ELR (cell line): ENCODE measurements at regions not wholly inside any gene's neighbourhood (a gene's known extent, or its start where the extent isn't known, plus 50 kb on each side); places are given as distances from the start of the nearest gene placed in this dataset.

Source experiments
- DNase-seq: peaks from one replicate; pipeline ENCODE4 v3.0.0-alpha.2; 2015; ENCODE audit warnings: low read depth

DNA sequence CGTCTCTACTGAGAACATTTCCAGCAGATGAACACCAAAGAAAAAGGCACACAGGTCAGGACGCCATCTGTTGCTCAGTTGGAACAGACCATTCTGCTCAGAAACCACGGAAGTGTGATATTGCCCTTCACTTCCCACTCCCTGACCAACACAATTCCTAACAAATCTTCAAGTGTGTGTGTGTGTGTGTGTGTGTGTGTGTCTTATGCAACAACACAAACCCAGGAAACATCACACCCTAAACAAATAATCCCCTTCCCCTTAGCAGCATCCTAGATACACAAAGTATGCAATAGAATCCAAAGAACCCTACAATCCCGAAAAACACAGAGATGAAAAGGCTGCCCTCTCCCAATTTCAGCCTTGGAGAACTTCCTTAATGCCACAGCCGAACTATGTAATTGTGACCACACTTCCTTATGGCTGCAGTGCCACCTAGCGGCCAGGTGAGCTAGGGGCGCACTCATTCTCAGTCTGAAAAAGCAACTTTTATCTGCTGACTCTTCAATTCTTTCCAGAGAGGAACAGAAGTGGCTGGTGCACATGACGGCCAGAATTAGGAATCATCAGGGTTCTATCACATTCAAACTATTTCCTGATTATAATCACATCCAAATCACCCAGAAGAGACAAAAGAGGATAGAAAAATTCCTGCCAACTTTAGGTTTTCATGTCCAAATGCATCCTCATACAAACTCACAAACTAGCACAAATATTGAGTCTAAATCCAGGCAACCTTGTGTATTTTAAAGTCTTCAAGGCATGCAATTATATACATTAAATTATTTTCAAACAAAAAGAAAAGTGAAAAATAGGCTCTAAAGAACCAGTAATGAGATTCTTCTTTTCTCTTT lies 164.9 kb downstream of the DHX15 start:
- DNase-seq, result peak; percentile 73

DNA sequence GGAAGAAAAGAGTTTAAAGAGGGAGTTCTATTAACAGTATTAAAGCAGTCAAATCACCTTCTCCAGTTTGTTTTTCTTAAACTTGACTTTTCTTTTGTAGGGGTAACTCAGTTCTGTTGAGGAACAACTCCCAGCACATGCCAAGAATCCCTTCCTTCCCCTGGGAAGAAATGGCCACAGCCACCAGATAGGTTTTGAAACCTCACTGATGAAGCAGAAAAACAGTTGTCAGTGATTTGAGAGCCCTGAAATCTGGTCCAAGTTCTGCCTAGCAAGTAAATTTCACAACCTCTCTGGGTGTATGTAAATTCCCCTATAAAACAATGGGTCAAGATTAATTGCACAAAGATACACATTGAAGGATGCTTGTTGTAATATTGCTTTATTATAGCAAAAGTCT lies 167.1 kb downstream of the DHX15 start:
- no peak for DNase-seq

DNA sequence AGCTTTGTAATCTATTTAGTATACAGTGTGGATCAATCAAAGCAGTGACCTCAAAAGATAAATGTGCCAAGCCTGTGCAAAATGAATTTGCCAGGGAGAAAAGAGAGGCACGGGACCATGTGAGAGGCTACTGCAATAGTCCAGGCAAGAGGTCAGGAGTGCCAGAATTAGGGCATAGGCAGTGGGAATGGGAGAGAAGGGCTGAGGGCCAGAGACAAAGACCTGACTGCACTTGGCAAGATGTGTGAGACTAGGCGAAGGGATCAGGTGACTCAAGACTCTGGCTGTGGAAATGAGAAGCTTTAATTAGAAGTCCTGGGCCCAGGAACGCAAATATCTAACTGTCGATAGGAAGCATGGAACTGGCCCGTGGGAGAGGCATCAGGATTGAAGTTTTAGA lies 168.1 kb downstream of the DHX15 start:
- DNase-seq, result no peak

DNA sequence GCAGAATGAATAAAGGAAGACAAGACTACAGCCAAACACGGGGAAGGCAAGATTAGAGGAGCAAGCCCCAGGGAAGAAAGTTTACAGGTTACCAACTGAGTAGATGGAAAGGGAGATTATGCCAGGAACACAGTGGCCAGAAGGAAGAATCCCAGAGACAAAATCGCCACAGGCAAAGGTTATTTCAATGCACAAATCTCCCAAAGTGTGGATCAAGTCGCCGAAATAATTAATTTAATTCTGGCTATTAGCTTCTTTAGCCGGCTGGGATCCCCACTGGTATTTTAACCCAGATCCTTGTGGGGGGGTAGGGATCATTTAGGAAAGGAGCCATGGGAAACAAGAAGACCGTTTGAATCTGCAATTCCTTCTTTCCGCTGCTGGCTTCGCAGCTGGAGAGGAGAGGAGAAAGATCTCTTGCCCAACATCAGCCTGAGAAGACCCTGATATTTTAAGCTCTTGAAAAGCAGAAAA lies 171.0 kb downstream of the DHX15 start:
- DNase-seq, result no peak

DNA sequence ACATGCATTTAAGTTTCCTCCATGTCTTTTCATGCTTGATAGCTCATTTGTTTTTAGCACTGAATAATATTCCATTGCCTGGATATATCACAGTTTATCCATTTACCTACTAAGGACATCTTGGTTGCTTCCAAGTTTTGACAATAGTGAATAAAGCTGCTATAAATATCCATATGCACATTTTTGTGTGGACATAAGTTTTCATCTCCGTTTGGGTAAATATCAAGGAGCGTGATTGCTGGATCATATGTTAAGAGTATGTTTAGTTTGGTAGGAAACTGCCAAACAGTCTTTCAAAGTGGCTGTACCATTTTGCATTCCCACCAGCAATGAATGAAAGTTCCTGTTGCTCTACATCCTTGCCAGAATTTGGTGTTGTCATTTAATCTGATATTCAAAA lies 172.5 kb downstream of the DHX15 start:
- DNase-seq, result no peak

DNA sequence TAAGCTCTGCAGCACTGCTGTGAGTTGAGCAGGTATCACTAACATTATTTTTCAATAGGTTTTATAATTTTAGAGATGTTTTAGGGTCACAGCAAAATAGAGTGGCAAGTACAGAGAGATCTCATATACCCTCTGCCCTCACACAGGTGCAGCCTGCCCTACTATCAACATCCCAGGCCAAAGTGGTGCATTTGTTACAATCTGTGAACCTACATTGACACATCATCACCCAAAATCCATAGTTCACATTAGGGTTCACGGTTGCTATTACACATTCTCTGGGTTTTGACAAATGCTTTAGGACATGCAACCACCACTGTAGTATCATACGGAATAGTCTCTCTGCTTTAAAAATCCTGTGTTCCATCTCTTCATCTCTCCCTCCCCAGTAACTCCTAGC lies 173.1 kb downstream of the DHX15 start:
- no peak for DNase-seq

DNA sequence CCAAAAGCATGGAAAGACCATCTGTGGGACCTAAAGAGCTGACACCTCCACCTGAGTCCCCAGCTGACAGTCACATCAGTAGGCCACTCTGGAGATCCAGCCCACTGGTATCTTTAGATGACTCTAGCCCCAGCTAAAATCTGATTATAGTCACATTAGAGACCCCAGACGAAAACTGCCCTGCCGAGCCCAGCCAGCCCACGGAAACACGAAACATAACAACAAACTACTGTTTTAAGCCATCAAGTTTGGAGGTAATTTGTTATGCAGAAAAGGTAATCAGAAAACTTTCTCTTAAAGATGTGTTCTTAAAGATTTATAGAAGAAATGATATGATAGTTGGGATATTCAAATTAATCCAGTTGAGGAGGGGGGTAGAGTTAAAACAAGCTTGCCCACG lies 175.7 kb downstream of the DHX15 start:
- DNase-seq, result no peak

DNA sequence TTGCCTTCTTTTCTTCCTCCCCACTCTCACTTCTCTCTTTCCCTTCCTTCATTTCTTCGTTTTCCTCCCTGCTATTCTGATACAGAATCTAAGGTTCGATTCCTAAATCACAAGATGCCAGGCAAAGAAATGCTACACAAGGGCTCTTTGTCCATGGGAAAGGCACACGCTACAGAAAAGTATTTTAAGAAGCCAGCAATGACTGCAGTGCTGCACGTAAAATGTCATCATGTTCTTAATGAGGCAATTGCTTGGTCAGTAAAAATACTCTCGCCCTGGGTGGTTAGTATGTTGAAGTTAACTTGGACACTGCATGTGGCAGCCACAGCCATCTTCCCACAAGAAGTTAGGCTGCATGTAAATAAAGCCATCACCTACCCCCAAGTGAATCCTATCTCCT lies 178.4 kb downstream of the DHX15 start:
- no peak for DNase-seq

DNA sequence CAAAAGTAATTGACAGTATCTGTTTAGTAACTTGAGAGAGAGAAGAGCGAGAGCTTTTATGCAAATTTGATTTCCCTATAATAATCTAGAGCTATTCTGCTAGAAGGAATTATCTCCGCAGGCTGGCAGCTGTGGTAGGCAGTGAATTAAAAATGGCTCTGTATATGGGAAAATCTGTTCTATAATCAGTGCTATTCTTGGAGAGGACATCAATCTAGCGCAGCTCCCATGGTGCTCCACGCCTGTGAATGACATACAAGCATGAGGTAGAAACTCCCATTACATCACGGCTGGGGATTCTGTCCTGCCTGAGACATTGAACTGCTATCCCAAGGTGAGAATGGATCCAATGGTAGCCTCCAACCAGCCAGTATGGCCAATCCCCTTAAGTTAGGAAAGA lies 179.0 kb downstream of the DHX15 start:
- no peak for DNase-seq

DNA sequence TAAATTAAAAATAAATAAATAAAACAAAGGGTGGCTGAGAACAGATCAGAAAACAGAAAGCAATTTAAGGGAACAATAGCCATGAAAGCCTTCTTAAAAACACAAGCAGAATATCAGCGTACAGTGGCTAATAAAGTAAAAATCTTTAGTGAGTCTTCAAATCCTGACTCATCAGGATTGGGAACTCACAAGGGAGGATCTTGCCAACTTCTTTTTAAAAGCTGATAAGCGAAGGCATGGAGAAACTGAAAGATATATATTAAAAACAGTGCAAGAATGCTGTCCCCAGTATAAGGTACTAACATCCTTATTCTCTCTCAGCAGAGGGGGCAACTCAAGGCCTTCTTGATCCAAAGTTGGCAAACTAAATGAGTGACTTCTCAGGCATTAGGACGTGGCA lies 180.1 kb downstream of the DHX15 start:
- no peak for DNase-seq

DNA sequence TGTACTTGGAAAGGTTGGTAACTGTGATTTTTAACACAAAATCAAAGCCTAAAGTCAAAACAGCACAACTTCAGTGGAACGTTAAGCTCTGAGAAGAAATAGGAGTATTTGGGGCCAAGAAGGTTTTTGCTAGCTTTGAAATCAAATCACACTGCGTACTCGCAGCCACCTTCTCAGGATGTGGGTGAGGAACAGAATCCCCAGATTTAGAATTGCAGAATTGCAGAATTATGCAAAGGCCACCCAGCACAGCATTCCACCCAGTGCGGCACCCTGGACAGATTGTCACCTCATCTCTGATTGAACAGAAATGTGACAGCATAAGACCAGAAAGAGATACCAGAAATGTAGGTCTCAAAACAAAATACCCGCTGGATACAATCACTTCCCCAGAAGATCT lies 181.1 kb downstream of the DHX15 start:
- no peak for DNase-seq

DNA sequence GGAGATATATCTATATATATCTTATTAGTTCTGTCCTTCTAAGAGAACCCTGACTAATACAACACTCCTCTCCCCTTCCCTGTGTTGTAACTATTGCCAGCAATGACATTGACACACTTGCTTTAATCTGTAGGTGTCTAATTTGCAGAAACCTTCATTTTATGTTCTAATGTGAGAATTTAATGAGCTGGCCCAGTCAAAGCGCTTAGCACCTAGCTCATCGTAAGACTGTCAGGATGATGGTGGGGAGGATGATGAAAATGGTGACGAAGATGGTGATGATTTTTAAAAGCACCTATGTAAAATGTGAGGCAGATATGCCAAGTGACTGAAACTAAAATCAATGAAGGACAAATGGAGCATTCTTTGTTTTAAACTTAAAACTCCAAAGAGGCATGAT lies 183.8 kb downstream of the DHX15 start:
- no peak for DNase-seq

DNA sequence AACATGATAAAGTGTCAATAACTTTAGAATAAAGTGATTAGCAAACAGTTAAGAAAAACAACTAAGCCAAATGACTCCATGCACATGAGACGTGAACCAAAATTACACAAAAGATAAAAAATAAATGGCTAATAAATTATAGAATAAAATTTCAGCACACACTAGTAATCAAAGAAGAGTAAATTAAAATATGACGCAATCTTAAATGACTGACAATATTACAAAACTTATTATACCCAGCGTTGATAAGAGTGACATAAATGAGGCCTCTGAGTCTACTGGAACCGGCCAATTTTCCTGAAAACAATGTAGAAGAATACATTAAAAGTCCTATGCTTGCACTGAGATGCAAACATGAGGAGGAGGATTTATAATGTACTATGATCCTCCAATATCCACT lies 187.4 kb downstream of the DHX15 start:
- no peak for DNase-seq

DNA sequence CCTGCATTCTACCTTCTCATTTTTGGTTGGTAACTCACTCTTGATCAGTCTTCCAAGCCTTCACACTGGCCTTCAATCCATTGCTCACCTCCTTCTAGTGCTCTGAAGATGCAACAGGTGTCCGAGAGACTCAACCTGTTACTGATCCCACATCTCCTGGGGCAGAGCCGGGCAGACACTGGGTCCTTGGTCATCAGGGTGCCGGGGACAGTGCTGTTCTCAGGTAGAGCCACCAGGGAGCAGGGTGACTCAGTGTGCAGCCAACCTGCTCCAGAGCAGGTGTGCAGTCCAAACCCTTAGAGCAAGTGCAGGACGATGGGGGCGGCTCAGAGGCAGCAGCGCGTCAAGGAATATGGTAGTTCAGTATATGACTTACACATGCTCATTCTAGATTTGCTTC lies 188.4 kb downstream of the DHX15 start:
- DNase-seq, result no peak

DNA sequence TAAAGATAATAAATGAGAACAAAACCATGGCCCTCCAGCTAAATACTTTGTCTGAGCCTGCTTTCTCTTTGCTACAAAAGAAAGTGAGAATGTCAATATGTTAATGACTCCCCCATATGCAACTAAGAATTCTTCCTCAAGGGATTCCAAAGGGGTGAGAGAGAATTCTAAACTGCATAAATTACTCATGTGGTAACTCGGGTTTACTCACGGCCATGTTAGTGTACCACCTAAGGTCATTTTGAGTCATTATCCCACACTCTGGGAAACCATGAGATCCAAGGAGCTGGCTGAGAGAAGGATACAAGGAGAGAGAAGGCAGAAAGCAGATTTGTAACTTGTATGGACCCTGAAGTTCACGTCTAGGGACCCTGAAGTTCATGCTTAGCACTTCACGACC lies 190.3 kb downstream of the DHX15 start:
- DNase-seq, result peak; percentile 61

DNA sequence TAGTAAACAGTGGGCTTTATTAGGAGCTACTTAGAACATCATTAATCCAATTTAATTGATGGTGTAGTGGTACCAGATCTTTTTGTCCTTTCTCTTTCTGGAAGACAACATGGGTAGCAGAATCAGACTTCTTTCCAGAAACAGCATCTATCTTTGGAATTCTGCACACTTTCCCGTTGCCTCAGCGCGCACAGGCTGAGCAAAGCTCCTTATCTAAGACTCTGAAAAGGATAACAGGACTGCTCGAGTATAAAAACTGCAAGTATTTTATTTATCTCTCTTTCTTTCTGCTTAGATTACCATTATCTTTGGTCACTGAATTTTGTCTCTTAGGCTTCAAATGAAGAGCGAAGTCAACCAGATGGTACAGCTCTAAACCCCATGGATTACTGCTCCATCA lies 191.7 kb downstream of the DHX15 start:
- no peak for DNase-seq

DNA sequence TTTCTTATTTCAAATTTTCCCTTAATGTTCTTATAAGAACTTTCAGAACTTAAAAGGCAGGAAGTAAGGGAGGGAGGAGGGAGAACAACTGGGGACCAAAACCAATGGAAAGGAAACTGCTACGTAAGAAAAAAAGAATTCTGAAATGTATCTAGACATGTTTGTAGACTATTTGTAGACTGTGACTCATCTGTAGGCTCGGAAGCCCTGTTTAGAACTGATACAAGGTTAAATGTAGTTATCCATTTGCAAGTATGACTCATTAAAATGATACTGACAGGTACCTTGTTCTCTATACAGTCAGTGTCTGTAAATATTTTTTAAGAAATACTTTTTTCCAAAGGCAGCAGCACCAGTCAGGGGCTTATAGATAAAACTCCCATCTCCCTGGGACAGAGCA lies 202.0 kb downstream of the DHX15 start:
- DNase-seq, result peak; percentile 28

DNA sequence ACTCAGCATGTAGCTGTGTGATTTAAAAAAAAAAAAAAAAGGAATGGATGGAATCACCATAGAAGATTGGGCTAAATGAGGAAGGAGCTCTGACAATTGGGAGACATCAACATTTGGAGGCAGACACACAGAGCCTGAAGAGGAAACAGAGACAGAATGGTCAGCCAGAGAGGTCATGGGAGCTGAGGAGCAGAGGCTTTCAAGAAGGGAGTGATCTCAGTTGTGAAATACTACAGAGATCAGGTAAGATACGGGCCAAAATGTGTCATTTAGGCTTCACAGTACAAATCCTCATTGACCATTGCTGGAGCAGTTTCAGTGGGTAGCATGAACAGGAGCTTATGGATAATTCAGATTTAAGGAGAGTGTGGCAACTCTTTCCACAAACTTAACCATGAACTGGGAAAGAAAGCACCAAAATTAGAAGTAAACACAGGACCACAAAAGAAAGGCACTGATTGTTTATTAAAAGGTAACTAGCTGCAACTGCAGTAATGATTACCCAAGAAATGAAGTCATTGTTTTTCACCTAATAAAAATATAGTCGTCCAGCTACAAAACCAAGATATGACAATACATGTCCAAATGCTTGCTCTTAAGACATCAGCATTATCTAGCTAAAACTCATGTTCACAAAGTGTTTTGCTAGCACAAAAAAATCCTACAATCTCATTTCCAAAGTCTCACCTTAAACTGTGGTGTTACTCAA lies 203.2 kb downstream of the DHX15 start:
- no peak for DNase-seq

DNA sequence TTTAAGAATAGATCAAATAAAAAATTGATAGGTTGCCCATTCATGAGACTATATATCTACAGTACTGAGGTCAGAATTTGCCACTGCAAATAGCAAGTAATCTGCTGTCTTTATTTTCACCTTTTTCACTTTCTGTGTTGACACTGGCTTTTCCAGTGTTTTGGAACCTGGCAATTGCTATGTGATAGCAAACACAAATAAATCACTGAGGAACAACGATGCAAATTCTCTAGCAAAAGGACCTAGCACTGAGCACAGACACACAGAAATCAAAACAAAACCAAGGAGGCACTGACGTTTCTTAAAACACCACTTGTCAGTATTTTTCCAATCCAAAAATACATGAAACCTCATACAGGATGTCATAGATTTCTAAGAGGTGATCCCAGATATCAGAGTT lies 210.7 kb downstream of the DHX15 start:
- no peak for DNase-seq

DNA sequence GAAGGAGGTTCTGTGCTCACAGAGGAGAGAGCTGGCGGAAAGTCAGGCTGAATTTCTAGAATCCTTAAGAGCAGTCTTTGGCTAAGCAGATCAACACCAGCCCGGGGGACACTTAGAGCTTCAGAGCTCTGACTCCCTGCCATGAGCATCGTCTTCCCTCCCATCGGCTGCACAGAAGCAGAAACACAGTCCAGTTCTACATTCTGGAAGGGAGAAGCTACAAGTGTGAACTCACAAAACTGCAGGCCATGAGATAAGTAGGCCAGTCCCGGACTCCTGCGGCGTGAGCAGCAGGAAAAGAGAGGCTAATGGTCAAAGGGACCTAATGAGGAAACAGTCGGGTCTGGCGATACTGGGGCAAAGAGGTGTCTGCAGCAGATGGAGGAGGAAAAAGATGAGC lies 211.5 kb downstream of the DHX15 start:
- no peak for DNase-seq

DNA sequence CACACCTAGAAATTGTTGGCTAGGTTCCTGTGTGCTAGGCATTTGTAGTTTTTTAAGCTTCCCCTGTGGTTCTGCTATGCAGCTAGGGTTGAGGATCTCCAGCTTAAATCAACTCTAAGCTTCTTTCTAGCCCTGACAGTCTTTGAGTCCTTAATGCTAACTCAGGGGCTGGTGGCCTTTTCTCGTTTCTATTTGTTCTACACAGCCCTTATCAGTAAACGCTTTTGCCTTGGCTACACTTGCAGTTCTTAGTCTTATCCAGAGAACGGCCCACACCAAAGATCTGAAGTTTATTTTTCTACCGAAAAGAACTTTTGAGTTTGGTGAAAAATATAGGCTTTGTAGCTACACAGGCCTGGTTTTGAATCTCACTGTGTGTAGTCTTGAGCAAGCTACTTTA lies 212.0 kb downstream of the DHX15 start:
- no peak for DNase-seq

DNA sequence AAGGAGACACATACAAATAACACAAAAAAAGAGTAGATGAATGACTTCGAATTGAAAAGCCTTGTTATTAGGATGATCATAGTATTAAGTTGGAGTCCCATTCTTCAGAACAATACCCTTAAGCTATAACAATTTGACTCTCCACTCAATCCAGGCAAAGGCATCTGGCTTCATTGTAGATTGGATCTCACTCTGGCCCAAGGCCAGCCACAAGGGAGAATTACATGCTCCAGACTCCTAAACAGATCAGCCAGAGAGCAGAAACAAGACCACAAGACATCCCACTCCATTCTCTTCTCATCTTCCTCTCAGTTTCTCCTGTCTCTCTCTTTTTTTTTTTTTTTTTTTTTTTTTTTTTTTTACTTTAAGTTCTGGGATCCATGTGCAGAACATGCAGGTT lies 213.9 kb downstream of the DHX15 start:
- DNase-seq, result no peak

DNA sequence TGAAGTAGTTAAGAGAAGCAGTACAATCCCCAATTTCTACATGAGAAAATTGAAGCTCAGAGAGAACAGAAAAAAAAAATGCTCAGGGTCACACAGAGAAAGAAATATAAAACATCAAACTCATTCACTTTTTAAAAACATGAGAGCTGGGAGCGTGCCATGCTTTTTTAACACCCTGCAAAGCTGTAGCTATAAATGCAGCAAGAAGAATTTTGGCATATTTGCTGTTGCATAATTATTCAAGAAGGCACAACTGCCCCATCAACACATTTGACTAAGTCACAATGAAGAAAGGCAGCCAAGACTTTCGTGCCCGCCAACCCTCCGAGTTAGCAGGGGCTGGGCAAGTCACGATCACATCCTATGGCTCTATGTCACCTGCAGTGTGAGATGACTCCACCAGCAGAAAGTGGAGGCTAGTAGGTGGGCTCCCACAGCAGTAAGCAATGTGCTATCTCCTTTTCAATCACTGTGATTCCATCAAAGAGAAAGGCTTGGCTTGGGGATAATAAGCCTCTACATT lies 214.8 kb downstream of the DHX15 start:
- no peak for DNase-seq
